ENCODE measurements at regions not wholly inside any gene's neighbourhood (a gene's known extent, or its start where the extent isn't known, plus 50 kb on each side); places are given as distances from the start of the nearest gene placed in this dataset.

DNA sequence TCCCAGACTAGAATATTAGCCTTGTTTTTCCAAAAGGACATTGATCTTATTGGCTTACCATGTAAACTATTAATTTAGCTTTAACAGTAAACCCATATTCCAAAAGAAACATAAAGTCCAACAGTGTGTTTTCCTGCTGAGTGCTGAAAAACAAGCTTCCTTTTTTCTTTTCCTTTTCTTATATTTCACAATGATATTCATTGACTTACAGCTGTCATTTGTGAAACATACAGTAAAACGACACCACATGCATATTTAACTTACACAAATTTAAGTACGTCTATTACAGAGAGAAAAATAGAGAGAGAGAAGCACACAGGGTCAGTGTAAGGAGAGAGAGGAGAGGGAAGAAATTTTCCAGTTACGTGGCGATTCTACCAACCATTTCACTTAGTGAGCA, 543.9 kb upstream of the JARID2 start:
- ATAC-seq (no peak), DNase-seq (ENCODE audit: low read depth, low spot score) (no peak)
- H3K4me3 ChIP-seq (ENCODE audit: low read depth in 2 of 2, low read length in 2 of 2), result no peak overlapping the region
- no peaks in the 10 kb centered on the region for H3K4me1 ChIP-seq (ENCODE audit: control insufficient read depth, insufficient read depth, low read length)
- TF ChIP-seq REST (IDR thresholded peaks at IDR 0.05; ENCODE audit: insufficient read depth in 1 of 2, low read depth in 2 of 2, low read length in 1 of 2) (no peak), TCF7L2 (IDR thresholded peaks at IDR 0.05; ENCODE audit: low read depth, low read length) (no peak), POLR2AphosphoS5 (IDR thresholded peaks at IDR 0.05; ENCODE audit: low read depth, low read length) (no peak), SIN3A (IDR thresholded peaks at IDR 0.05; ENCODE audit: borderline replicate concordance, insufficient read depth, low read depth, low read length) (no peak)
- TF ChIP-seq, protein P1, sequence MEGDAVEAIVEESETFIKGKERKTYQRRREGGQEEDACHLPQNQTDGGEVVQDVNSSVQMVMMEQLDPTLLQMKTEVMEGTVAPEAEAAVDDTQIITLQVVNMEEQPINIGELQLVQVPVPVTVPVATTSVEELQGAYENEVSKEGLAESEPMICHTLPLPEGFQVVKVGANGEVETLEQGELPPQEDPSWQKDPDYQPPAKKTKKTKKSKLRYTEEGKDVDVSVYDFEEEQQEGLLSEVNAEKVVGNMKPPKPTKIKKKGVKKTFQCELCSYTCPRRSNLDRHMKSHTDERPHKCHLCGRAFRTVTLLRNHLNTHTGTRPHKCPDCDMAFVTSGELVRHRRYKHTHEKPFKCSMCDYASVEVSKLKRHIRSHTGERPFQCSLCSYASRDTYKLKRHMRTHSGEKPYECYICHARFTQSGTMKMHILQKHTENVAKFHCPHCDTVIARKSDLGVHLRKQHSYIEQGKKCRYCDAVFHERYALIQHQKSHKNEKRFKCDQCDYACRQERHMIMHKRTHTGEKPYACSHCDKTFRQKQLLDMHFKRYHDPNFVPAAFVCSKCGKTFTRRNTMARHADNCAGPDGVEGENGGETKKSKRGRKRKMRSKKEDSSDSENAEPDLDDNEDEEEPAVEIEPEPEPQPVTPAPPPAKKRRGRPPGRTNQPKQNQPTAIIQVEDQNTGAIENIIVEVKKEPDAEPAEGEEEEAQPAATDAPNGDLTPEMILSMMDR (IDR thresholded peaks at IDR 0.05), result no peak
- H3K9me3 ChIP-seq (ENCODE audit: control insufficient read depth, insufficient read depth, low read depth, low read length), result no peaks in the 10 kb centered on the region
- ChIA-PET CTCF (no interaction called here), POLR2A (no interaction called here)
- no TSS peak for BruUV-seq (replicated peaks)
- intact Hi-C loops (cut with micrococcal nuclease; ENCODE audit: unreplicated experiment), result no loop called here
- no peaks in the 10 kb centered on the region for H3K27me3 ChIP-seq (ENCODE audit: control insufficient read depth, insufficient read depth, low read length)
- no peaks in the 10 kb centered on the region for H3K36me3 ChIP-seq (ENCODE audit: control insufficient read depth, insufficient read depth, low read length)
- no peak overlapping the region for H3K27ac ChIP-seq (ENCODE audit: low read length)
- in situ Hi-C loops (cut with HindIII; ENCODE audit: low pct_unique_long_range_greater_than_20kb, low sequenced_read_pairs), result no loop called here

GRCh38 chr6:14702678-14703077, 543.2 kb upstream of the JARID2 start:
- ChIA-PET POLR2A (no interaction called here), CTCF (no interaction called here)
- TF ChIP-seq, protein P1 (IDR thresholded peaks at IDR 0.05), result no peak
- TF ChIP-seq TCF7L2 (IDR thresholded peaks at IDR 0.05; ENCODE audit: low read depth, low read length), result no peak
- TF ChIP-seq REST (IDR thresholded peaks at IDR 0.05; ENCODE audit: insufficient read depth in 1 of 2, low read depth in 2 of 2, low read length in 1 of 2), result no peak
- TF ChIP-seq POLR2AphosphoS5 (IDR thresholded peaks at IDR 0.05; ENCODE audit: low read depth, low read length), result no peak
- no peak for TF ChIP-seq SIN3A (IDR thresholded peaks at IDR 0.05; ENCODE audit: borderline replicate concordance, insufficient read depth, low read depth, low read length)
- H3K9me3 ChIP-seq (ENCODE audit: control insufficient read depth, insufficient read depth, low read depth, low read length), result no peaks in the 10 kb centered on the region
- intact Hi-C loops (cut with micrococcal nuclease; ENCODE audit: unreplicated experiment), result no loop called here
- no peak for DNase-seq (ENCODE audit: low read depth, low spot score)
- no TSS peak for BruUV-seq (replicated peaks)
- ATAC-seq, result no peak
- no peaks in the 10 kb centered on the region for H3K4me1 ChIP-seq (ENCODE audit: control insufficient read depth, insufficient read depth, low read length)
- H3K27ac ChIP-seq (ENCODE audit: low read length), result no peak overlapping the region
- in situ Hi-C loops (cut with HindIII; ENCODE audit: low pct_unique_long_range_greater_than_20kb, low sequenced_read_pairs), result no loop called here
- no peak overlapping the region for H3K4me3 ChIP-seq (ENCODE audit: low read depth in 2 of 2, low read length in 2 of 2)
- H3K27me3 ChIP-seq (ENCODE audit: control insufficient read depth, insufficient read depth, low read length), result no peaks in the 10 kb centered on the region
- no peaks in the 10 kb centered on the region for H3K36me3 ChIP-seq (ENCODE audit: control insufficient read depth, insufficient read depth, low read length)
